ENCODE measurements at regions not wholly inside any gene's neighbourhood (a gene's known extent, or its start where the extent isn't known, plus 50 kb on each side); places are given as distances from the start of the nearest gene placed in this dataset.

- DNase-seq = no peak
Observed at GRCh38 chr2:204249437-204249836, 295.8 kb upstream of the PARD3B start.

- no peak for DNase-seq
Observed at GRCh38 chr2:204250692-204251091, 294.6 kb upstream of the PARD3B start.

- DNase-seq = no peak
Observed at GRCh38 chr2:204251158-204251997, 293.9 kb upstream of the PARD3B start.

GRCh38 chr2:204251998-204252376 is 293.3 kb upstream of the PARD3B start:
- DNase-seq = no peak

GRCh38 chr2:204255071-204255470 is 290.2 kb upstream of the PARD3B start:
- DNase-seq = no peak

GRCh38 chr2:204255526-204255925 is 289.7 kb upstream of the PARD3B start:
- DNase-seq = no peak

- DNase-seq = no peak
Observed at GRCh38 chr2:204257781-204258180, 287.5 kb upstream of the PARD3B start.

- DNase-seq = no peak
Observed at GRCh38 chr2:204258890-204259289, 286.4 kb upstream of the PARD3B start.

GRCh38 chr2:204260162-204260877 is 285.0 kb upstream of the PARD3B start:
- DNase-seq = no peak

GRCh38 chr2:204260901-204261300 is 284.4 kb upstream of the PARD3B start:
- DNase-seq = no peak

- no peak for DNase-seq
Observed at GRCh38 chr2:204261846-204262245, 283.4 kb upstream of the PARD3B start.

GRCh38 chr2:204264085-204264553 is 281.2 kb upstream of the PARD3B start:
- DNase-seq = no peak

- no peak for DNase-seq
Observed at GRCh38 chr2:204264621-204265140, 280.6 kb upstream of the PARD3B start.

GRCh38 chr2:204265681-204266181 is 279.5 kb upstream of the PARD3B start:
- no peak for DNase-seq

- no peak for DNase-seq
Observed at GRCh38 chr2:204268458-204268857, 276.8 kb upstream of the PARD3B start.

- no peak for DNase-seq
Observed at GRCh38 chr2:204268971-204269370, 276.3 kb upstream of the PARD3B start.

- DNase-seq = no peak
Observed at GRCh38 chr2:204272089-204272488, 273.2 kb upstream of the PARD3B start.

GRCh38 chr2:204272610-204273287 is 272.5 kb upstream of the PARD3B start:
- DNase-seq = no peak

GRCh38 chr2:204274429-204274828 is 270.8 kb upstream of the PARD3B start:
- no peak for DNase-seq

GRCh38 chr2:204274991-204275390 is 270.3 kb upstream of the PARD3B start:
- DNase-seq = no peak

- no peak for DNase-seq
Observed at GRCh38 chr2:204277226-204277625, 268.0 kb upstream of the PARD3B start.

GRCh38 chr2:204278454-204278853 is 266.8 kb upstream of the PARD3B start:
- no peak for DNase-seq

- DNase-seq = no peak
Observed at GRCh38 chr2:204279819-204280218, 265.5 kb upstream of the PARD3B start.

Measured in activated effector memory CD4-positive, alpha-beta T cell treated with Interleukin-2 at 50 U/mL for 16 hours (primary cell).